ENCODE measurements at regions not wholly inside any gene's neighbourhood (a gene's known extent, or its start where the extent isn't known, plus 50 kb on each side); places are given as distances from the start of the nearest gene placed in this dataset.

- Histone ChIP-seq H3K36me3 (no peaks in the 10 kb centered on the region), H3K4me3 (no peak overlapping the region), H3K27ac (no peak overlapping the region), H3K4me1 (ENCODE audit: control insufficient read depth in 1 of 2, low read depth in 2 of 2) (no peaks in the 10 kb centered on the region), H3K9me3 (peaks cover 10% of the 10 kb centered on the region), H3K27me3 (replicated peaks; ENCODE audit: insufficient read depth) (no peaks in the 10 kb centered on the region)
- DNase-seq (ENCODE audit: low spot score): no peak
- TF ChIP-seq CTCF (IDR thresholded peaks at IDR 0.05): no peak
- ATAC-seq (ENCODE audit: insufficient number of reproducible peaks, low FRiP score, low read depth): no peak
Measured at GRCh38 chr4:133347409-133347808, 198.3 kb downstream of the PCDH10 start.

- no peak overlapping the region for H3K27ac ChIP-seq
- ATAC-seq (ENCODE audit: insufficient number of reproducible peaks, low FRiP score, low read depth) (no peak), DNase-seq (ENCODE audit: low spot score) (no peak)
- TF ChIP-seq CTCF (IDR thresholded peaks at IDR 0.05): no peak
- H3K9me3 ChIP-seq: no peaks in the 10 kb centered on the region
- H3K4me3 ChIP-seq: no peak overlapping the region
- no peaks in the 10 kb centered on the region for H3K27me3 ChIP-seq (replicated peaks; ENCODE audit: insufficient read depth)
- H3K4me1 ChIP-seq (ENCODE audit: control insufficient read depth in 1 of 2, low read depth in 2 of 2): no peaks in the 10 kb centered on the region
- no peaks in the 10 kb centered on the region for H3K36me3 ChIP-seq
Measured at GRCh38 chr4:133324491-133324890, 175.4 kb downstream of the PCDH10 start.

GRCh38 chr4:133323670-133324069 is 174.6 kb downstream of the PCDH10 start:
- H3K27ac ChIP-seq: no peak overlapping the region
- DNase-seq (ENCODE audit: low spot score) (no peak), ATAC-seq (ENCODE audit: insufficient number of reproducible peaks, low FRiP score, low read depth) (no peak)
- H3K4me1 ChIP-seq (ENCODE audit: control insufficient read depth in 1 of 2, low read depth in 2 of 2): no peaks in the 10 kb centered on the region
- H3K27me3 ChIP-seq (replicated peaks; ENCODE audit: insufficient read depth): no peaks in the 10 kb centered on the region
- H3K36me3 ChIP-seq: no peaks in the 10 kb centered on the region
- no peak overlapping the region for H3K4me3 ChIP-seq
- H3K9me3 ChIP-seq: no peaks in the 10 kb centered on the region
- no peak for TF ChIP-seq CTCF (IDR thresholded peaks at IDR 0.05)

- no peaks in the 10 kb centered on the region for H3K36me3 ChIP-seq
- no peaks in the 10 kb centered on the region for H3K4me1 ChIP-seq (ENCODE audit: control insufficient read depth in 1 of 2, low read depth in 2 of 2)
- H3K9me3 ChIP-seq: no peaks in the 10 kb centered on the region
- ATAC-seq (ENCODE audit: insufficient number of reproducible peaks, low FRiP score, low read depth) (no peak), DNase-seq (ENCODE audit: low spot score) (no peak)
- peak; percentile 58 for TF ChIP-seq CTCF (IDR thresholded peaks at IDR 0.05)
- H3K4me3 ChIP-seq: no peak overlapping the region
- no peak overlapping the region for H3K27ac ChIP-seq
- no peaks in the 10 kb centered on the region for H3K27me3 ChIP-seq (replicated peaks; ENCODE audit: insufficient read depth)
Measured at GRCh38 chr4:133320576-133321170, 171.6 kb downstream of the PCDH10 start.

GRCh38 chr4:133316909-133317308 is 167.8 kb downstream of the PCDH10 start:
- no peak for TF ChIP-seq CTCF (IDR thresholded peaks at IDR 0.05)
- ATAC-seq (ENCODE audit: insufficient number of reproducible peaks, low FRiP score, low read depth): no peak
- H3K27me3 ChIP-seq (replicated peaks; ENCODE audit: insufficient read depth): no peaks in the 10 kb centered on the region
- no peaks in the 10 kb centered on the region for H3K9me3 ChIP-seq
- H3K36me3 ChIP-seq: no peaks in the 10 kb centered on the region
- no peaks in the 10 kb centered on the region for H3K4me1 ChIP-seq (ENCODE audit: control insufficient read depth in 1 of 2, low read depth in 2 of 2)
- DNase-seq (ENCODE audit: low spot score): no peak
- no peak overlapping the region for H3K4me3 ChIP-seq
- H3K27ac ChIP-seq: no peak overlapping the region

Data from thoracic aorta (tissue), 2 donors.